ENCODE measurements at regions not wholly inside any gene's neighbourhood (a gene's known extent, or its start where the extent isn't known, plus 50 kb on each side); places are given as distances from the start of the nearest gene placed in this dataset.
A peak's percentile ranks its signal among the peaks of the same experiment; 100 is the strongest.

DNA sequence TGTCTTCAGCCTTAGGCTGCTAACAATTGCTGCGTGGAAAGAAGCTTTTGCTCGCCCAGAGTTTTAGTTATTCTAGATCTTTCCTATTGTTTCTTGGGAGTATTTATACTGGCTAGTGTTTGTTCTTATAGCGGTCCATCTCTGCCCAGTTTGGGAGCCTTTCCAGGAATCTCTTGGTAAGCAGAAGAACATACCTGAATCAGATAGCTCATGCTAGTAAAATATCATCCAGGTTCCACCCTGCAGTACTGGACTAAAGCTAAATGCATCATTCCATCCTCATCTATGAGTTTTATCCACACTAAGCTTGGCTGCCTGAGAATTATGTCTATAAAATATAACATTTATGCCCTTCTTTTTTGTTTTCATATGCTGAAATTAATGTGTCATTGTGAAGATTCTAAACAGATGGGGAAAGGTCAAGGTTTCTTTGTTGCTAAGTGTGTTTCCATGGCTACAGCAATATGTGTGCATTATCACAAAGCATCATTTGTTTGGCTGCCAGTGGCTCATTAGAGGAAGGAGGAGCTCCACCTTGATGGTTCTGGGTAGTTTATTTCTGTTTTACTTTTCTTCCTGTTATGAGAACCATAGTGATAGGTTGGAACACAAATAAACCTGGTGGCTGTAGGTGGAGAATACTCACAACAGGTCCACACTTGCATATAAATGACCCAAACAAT lies 182.8 kb downstream of the PIK3C3 start:
- peak; percentile 28 for DNase-seq

DNA sequence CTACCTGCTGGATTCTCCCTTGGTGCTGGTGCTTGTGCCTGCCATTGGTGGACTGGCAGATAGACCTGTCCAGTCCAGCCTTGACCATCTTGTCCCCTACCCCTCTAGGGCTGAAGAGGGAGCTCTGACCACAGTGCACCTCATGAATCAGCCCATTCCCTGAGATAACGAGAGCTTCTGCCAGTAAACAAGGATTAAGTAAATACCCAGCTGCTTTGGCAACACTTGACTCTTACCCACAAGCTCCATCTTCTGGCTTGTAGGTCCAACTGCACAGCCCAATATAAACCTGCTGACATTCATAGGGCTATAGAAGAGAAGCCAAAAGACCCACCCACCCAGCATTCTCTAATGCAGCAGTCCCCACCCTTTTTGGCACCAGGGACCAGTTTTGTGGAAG lies 186.4 kb downstream of the PIK3C3 start:
- no peak for DNase-seq

DNA sequence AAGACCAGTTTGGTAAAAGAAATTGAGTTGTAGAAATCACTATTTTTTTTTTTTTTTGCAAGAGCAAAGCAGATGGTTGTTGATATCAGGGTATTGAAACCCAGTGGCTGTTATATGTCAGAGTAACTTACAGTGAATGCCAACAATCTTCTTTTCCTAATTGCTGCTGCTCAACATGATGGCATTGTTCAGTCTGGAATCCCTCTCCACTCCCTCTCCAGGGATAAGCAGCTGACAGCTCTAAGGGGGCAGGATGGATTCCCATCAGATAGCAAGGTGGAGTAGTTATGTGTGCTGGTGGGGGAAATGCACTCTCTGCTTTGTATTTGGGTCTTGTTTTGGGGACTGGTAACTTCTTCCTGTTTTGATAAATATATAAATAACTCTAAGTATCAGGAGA lies 200.0 kb downstream of the PIK3C3 start:
- no peak for DNase-seq

DNA sequence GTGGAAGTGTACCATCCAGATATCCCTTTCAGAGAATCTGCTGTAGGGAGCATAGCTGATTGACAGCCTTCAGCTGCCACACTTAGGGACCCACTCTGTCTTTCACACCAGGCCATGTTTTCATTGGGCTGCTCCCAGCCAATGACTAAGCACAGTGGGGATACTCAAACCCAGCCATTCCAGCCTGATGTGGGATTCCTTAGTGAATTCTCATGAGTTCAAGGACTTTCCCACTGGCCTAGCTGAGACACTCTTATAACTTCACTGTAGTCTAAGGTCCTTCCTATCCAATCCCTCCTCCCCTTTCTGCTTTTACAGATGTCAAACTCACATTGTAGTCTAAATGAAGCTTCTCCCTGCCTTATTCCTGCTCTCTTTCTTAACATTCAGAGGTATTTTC lies 201.2 kb downstream of the PIK3C3 start:
- DNase-seq, result no peak

DNA sequence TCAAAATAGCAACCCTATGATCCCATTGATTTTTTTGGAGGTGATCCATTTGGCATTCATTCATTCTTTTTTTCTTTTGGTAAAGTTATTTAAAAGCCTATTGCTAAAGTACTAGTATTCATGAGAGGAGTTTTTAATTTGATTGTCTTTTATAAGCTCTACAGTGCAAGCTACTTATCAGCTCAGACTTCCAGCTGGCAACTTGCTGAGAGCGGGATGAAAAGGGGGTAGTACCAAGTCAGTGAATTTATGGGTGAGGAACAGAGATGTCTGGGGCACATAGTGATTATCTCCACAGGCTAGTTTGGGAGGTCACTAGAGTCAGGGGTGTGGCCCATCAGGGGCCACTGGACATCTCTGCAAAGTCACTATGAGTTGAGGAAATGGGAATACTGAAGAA lies 202.4 kb downstream of the PIK3C3 start:
- no peak for DNase-seq

DNA sequence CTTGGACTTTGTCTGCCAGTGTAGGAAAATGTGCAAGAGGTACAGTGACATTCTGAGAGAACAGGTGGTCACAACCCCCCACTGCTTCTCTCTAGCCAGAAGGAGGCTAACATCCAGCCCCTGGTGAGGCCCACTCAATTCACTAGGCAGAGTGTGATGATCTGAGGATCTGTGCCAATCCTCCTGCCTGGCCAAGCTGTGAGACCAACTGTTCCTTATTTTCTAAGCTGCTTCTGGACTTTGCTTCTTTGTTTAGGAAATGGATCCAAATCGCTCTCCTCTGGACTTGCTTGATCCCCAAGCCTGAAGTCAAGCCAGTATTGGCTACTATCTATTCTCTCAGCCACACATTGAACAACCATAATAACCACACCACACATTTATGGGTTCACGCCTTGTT lies 202.8 kb downstream of the PIK3C3 start:
- DNase-seq, result no peak

DNA sequence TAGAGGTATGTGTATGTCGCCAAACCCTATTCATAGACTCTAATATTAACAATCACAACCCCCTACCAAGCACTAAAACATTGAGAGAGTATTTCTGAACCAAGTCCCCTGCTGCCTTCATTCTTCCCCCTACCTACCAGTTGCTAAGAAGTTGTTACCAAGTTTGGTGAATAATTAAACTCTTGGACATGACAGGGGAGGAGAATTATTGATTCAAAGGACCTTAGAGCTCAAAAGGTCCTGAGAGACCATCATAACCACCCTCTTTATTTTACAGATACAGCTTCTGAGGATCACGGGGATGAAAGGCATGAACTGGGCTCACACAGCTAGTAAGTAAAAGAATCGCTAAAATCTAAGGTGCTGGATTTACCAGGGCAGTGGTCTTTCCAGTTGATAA lies 204.1 kb downstream of the PIK3C3 start:
- DNase-seq, result no peak

DNA sequence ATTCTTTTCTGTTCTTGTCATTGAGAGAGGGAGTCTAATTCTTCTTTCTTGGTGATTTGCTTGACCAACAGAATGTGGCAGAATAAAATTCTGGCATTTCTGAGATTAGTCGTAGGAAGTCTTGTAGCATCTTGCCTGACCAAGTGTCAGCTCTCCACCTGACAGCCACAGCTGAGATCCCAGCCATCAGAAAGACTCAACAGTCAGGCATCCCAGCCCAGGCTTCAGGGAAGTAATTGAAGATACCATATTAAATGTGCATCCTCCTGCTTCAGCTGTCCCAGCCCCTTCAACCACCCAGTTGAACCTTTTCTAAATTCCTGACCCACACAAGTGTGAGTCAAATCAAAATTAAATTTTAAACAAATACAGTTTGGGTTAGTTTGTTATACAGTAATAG lies 208.3 kb downstream of the PIK3C3 start:
- no peak for DNase-seq

DNA sequence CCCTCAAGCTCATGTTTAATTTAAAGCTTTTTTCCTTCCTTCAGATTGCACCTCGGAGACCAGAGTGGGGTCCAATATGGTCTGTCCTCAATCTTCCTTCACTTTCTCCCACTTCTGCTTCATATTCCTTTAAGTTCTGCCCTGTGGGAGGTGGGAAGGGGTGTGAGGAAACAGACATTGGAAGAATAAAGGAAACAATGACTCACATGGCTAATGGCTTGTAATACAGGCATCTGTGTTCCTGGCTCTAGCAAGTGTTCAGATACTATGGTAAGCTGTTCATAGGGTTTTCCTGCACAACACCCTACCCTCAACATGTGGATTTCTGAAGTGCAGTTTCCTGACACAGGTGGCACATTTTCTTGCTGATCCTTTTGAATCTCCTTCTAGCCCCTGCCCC lies 209.5 kb downstream of the PIK3C3 start:
- DNase-seq, result no peak

DNA sequence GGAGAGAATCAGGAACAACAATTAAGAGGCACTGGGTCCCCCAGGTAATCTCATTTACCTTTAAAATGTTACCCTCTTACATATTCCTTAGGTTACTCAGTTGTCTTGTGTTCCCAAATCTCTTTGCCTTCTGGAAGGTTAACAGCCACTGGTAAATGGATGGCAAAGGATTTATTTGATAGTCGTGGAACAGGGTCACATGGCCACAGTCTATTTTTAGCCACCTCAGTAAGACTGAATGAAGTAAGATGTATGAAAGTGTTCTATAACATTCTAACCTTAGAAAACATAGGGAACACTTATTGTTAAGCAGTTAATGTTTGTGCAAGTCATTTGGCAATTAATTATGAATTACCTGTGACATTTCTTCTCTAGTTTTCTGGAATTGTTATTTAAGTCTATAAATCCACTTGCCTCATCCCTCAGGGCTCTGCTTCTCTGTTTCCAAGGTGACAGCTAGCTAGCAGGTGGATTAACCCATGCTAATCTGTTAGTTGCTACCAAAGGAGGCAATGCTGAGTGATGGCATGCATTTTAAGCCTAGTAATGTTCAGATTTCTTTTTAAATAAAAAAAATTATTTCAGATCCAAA lies 211.0 kb downstream of the PIK3C3 start:
- no peak for DNase-seq

DNA sequence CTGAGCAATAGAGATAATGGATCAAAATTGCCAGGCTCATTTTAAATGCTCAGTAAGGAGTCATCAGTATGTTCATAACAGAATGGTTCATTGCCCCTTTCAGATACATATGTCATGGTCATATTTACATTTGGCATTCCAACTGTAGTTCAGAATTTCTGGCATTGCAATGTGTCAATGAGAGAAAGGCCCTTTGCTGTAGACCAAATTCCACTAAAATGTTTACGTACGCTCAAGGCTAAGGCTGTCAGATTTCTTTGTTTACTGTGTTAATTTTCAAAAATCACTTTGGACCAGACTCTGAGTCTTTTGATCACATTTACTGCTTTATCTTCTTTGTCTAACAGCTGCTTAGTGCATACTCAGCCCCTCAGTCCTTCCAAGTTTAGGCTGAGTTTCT lies 213.5 kb downstream of the PIK3C3 start:
- no peak for DNase-seq

DNA sequence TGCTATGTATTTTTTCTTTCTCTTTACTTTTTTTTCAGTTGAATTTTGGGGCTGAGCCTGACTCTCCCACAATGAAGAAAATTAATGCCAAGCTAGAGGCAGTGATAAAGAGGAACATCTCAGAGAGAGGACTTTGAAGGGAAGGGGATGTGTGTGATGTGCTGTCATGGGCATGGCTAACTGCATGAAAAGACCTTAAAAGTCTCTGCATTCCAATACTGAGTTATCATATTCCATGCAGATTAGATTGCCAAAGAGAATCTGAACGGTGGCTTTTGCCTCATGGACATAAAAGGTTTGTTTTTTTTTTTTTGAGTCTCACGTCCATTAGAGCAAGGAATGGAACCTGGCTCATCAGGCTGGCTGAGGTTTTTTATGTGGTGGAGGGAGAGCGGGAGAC lies 213.9 kb downstream of the PIK3C3 start:
- no peak for DNase-seq

DNA sequence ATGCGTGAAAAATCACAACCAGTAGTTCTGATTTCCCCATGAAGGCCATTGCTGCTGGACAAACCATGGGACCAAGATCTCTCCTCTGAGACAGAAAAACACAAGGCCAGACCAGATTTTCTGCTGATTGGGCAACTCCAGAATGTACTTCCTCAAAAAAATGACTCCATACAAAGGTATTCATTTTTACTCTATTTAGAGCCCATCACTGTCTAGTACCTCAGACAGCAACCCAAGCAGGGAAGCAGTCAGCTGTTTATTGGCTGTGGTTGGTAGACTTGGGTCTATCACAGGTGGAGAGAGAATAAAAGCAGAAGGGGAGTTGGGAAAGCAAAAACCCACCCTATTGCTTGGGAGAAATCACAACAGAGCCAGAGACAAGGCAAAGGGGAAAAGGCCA lies 219.9 kb downstream of the PIK3C3 start:
- DNase-seq, result no peak

DNA sequence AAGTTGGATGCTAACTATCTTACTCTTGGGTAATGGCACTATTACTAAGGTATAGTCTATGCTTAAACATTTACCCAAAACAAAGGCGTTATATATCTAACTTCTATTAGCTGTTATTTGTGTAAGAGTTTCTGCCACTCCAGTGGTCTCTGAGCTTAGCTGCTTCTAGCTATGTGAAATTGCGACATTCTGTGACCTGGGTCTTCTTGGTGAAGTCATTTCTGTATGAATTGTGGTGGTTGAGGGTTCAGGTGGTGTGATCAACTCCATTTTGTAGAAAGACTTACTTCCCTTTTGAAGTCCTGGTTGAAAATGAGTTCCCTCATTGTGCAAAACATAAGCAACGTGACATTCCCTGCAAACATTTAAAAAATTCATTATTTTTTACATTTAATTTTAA lies 221.6 kb downstream of the PIK3C3 start:
- no peak for DNase-seq

DNA sequence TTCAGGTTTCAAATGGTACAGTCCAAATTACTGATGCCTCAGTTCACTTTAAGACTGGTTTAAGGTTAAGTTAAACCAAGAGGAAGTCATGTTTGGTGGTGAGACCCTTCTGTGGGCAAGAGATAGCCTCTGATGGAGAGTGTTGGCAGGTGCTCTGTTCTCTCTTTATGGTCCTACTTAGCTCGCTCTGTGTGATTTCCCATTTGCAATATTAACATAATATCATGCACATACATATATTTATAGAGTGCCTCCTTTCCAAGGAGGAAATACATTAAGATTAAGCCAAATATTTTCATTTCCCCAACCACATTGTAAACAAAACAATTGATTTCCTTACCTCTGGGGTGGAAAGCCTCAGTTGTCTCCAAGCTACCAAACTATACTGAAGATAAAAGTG lies 222.4 kb downstream of the PIK3C3 start:
- DNase-seq, result no peak

DNA sequence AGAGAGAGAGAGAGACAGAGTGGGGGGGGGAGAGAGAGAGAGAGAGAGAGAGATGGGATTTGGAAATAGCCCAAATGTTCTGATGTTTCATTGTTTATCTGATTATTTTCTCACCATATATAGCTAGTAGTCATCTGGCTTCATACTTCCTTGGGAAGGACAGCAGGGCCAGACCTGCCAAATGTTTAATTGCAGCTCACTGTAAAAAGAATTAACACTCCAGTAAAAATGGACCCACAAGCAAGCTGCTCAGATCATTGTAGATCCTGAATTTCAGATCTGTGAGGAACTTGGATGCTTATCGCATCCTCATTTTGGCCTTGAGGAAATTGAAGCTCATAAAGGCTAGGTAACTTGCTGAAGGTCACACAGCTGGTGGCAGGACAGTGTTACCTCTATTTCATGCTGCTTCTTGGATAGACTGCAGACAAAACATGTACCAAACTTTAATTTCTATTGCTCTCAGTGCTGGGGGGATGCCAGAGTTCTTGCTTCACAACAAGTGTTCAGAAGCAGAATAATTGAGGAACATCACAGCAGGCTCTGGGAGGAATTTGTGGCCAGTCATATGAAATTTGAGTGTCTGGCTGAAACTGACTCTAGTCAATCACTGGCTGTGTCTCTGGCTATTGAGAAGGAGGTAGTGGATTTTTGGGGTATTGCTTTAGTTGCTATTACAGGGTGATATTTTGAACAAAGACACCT lies 223.5 kb downstream of the PIK3C3 start:
- no peak for DNase-seq

DNA sequence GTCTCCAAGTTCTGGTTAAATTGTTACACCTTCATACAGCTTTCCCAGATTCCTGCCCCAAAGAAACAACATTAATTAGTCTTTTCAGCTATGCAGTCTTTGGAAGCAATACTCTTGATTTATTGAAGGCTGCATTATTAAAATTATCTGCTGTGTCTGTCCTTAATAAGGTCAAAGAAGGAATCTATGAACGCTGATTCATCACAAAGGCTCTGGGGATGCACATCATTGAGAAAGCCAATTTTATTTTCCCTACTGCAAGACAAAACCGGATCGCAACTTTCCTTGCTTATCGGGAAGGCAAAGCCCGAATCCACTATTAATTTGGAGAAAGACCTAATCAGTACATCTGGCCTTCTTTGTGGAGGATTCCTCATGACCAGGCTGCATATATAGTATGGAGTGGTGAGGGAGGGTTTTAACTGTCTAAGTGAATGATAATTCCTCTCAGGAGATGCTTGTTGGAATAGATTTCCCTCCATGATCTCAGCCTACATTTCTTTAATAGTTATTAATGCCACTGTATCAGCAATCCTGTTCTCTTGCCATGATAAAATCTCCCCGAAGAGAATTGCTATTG lies 224.6 kb downstream of the PIK3C3 start:
- DNase-seq, result no peak

DNA sequence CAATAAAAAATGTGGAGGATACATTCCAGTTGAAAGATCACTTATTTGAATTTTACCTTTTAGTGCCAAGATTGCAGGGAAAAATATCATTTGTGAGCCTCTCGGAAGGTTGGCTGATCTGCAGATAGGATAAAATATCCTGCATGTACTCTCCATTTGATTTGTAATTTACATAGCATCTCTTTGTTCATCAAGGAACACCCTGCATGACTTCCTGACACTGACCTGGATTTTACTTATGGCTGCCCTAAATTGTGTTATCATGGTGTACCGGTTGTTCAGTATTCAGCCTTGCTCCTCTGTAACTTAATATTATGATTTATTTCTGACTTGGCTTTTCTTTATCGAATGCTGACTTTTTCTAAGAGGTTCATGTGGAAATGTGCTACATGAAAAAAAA lies 226.4 kb downstream of the PIK3C3 start:
- DNase-seq, result no peak

DNA sequence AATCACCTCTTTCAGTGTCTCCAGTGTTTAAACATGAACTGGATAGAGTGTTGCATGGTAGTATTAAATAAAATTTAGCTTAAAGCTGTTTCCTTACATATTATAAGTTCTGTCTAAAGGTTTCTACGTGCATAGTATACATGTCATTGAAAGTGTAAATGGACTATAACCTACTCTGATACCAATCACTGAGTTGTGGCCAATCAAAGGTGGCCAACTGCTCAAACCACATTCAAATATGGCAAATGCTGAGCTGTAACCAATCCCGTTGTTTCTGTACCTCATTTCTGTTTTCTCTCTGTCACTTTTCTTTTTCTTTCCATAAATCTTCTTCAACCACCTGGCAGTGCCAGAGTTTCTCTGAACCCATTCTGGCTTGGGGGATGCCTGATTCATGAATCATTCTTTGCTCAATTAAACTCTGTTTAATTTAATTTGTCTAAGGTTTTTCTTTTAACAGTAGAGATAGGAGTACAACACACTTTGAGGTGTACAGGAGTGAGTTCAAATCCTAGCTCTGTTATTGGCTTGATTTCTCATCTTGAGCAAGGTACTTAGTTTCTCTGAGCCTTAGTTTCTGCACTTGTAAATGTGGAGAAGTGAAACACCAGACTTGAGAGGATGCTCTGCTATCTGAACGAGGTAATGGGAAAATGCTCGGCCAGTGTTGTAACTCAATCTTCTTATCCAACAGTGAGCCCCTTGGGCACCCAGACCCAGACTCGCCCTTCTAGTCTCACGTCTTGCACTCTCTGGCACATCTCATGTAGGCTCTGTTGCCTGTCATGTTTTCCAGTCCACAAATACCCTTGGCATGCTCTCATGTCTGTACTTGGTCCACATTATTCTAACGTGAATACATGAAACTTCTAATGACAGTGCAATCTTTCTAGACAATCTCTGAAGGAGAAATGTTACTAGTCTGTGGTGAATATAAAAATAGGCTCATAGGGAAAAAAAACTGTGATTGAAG lies 228.0 kb downstream of the PIK3C3 start:
- no peak for DNase-seq

DNA sequence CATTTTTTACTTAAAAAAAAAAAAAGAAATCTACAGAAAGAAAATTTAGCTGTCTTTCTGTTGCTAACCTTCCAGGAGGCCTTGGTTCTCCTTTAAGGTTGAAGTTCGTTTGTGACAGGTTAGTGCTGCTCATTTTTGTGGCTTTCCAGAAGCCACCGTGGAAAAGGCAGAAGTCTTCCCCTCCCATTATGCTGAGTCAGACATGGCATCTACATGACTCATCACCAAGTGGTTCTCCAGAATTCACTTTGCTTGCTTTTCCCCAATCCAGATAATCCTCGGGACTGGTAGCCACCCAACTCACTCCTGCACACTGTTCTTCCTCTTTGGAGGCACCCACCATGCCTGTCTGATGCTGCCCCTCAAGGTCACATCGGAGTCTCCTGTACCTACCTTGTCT lies 228.7 kb downstream of the PIK3C3 start:
- no peak for DNase-seq

DNA sequence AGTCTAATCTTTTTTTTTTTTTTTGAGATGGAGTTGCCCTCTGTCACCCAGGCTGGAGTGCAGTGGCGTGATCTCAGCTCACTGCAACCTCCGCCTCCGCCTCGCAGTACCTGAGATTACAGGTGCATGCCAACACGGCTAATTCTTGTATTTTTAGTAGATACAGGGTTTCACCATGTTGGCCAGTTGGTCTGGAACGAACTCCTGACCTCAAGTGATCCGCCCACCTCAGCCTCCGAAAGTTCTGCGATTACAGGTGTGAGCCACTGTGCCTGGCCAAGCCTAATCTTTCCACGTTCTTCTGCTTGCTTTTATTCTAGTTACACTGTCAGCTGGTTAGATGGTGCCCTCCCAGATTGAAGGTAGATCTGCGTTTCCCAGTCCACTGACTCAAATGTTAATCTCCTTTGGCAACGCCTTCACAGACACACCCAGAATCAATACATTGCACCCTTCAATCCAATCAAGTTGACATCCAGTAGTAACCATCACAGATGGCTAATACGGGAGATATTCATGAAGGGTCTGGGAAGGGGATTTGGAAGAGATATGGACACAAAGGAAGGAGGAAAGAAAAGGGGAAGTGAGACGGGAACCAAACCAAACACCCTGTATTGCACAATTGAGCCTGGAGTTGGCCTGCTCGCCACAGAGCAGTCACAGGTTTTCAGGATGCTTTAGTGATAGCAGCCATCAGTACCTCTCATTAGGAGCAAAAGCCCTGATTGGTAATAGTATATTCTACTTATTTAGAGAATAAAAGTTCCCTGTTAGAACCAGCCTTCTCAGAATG lies 229.8 kb downstream of the PIK3C3 start:
- DNase-seq, result no peak

DNA sequence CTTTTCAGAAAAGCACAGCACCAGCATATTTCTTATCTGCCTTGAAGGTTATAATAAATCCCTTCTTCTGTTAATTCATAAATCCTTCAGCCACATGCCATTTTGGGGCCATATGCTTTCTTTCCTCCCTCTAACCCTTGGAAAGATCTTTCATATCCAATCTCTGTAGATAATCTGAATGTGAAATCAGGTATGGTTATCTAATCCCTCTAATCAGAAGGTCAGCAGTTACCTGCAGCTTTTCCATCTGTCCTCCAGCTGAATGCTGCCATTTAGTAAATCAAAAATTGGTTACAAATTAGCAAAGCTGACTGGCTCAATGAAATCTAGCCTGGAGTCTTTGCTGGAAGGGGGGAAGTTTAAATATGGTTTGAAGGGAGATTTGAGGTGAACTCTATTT lies 230.5 kb downstream of the PIK3C3 start:
- no peak for DNase-seq
